ENCODE measurements at regions not wholly inside any gene's neighbourhood (a gene's known extent, or its start where the extent isn't known, plus 50 kb on each side); places are given as distances from the start of the nearest gene placed in this dataset.
"Not testable (repeated sequence)": the region's sequence is repeated elsewhere in the genome, so short reads cannot be mapped to it uniquely, and the experiment has no call there.

- DNase-seq, result no peak
Measured at GRCh38 chrX:63458981-63459380, 107.8 kb upstream of the SPIN4 start.

GRCh38 chrX:63453571-63453970 is 102.4 kb upstream of the SPIN4 start:
- DNase-seq, result no peak

GRCh38 chrX:63441717-63442116 is 90.6 kb upstream of the SPIN4 start:
- DNase-seq, result no peak

DNA sequence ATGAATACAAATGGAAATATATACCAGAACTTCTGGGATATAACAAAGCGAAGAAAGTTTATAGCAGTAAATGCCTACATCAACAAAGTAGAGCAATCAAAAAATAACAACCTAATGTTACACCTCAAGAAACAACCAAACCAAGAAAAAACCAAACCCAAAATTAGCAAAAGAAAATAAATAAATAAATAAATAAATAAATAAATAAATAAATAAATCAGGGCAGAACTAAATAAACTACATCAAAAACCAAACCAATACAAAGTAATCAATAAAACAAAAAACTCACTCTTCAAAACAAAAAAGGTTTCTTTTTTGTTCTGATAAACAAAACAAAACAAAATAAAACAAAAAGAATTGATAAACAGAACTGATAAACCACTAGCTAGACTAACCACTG is 88.4 kb upstream of the SPIN4 start:
- no peak for DNase-seq

- DNase-seq, result no peak
Measured at GRCh38 chrX:63436865-63437264, 85.7 kb upstream of the SPIN4 start.

DNA sequence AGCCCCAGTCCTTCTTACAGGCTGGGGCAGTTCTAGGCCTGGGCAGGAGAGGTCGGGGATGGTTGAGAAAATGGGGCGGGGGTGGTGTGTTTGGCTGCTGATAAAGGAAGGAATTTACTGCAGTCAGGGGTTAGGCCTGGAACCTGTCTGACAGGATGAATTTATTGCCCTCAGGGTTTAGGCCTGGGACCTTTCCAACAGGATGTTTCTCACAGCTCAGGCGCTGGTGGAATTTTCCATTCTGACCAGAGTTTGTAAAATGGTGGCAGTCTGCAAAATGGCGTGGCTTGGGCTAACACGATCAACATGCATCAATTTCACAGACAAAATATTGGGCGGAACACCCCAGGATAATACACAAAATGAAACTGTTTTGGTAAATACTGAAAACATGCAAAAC is 83.5 kb upstream of the SPIN4 start:
- no peak for DNase-seq

DNA sequence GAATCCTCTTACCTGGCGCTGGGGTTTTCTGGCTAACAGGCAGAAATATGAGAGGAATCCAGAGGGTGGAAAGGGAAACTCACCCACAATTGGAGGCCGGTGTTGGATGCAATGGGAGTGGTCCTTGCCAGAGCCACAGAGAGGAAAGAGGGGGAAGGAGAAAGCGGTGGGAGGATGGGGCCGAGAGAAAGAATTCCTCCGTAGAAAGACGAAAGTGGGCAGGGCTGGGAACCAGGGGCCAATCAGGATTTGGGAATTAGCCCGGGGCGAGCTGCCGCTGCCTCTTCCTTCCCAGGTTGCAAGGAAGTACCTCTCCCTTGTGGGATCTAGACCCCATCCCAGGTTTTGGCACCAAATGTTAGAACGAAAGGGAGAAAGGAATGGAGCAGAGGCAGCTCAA is 83.1 kb upstream of the SPIN4 start:
- no peak for DNase-seq

GRCh38 chrX:63430026-63430425 is 78.9 kb upstream of the SPIN4 start:
- no peak for DNase-seq

DNA sequence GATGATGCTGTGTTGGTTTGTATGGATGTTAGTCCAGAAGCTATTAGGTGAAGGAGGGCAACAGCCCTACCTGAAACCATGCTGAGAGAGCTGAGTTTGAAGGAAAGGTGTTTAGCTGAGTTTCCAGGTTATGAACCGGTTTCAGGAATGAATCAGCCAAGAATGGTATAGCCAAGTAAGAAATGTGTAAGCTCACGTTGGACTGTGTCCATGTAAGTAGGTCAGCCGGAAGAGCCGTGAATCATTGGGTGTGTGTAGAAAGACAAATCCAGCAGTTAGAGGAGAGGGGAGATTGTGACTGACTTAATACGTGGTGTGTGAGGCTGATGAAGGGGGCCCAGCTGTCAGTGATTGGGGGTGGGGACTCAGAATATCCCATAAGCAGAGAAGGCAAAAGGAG is 77.2 kb upstream of the SPIN4 start:
- no peak for DNase-seq

GRCh38 chrX:63426519-63426918 is 75.4 kb upstream of the SPIN4 start:
- no peak for DNase-seq

DNA sequence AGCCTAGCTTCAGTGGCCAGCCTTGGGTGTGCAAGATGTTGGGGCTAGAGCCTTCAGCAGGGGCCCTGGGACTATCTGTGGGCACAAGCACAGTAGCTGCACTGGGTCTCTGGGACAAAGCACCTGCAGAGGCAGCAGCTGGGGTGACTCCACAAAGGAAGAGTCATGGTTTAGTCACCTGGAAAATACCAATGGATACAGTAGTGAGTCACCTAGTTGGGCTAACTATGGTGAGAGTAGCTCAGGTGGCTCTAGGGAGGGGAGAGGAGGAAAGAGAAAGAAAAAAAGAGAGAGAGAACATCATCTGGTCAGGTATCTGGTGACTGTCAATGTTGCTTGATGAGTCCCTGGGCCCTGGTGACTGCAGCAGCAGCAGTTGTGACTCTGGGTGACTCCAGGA is 72.9 kb upstream of the SPIN4 start:
- DNase-seq, result no peak

- DNase-seq, result no peak
Measured at GRCh38 chrX:63421411-63421810, 70.3 kb upstream of the SPIN4 start.

- no peak for DNase-seq
Measured at GRCh38 chrX:63418211-63418610, 67.1 kb upstream of the SPIN4 start.

GRCh38 chrX:63417649-63418048 is 66.5 kb upstream of the SPIN4 start:
- DNase-seq, result no peak

GRCh38 chrX:63409934-63410333 is 58.8 kb upstream of the SPIN4 start:
- not testable (repeated sequence) for DNase-seq

- no peak for DNase-seq
Measured at GRCh38 chrX:63408050-63408449, 56.9 kb upstream of the SPIN4 start.

- no peak for DNase-seq
Measured at GRCh38 chrX:63404332-63404731, 53.2 kb upstream of the SPIN4 start.

- DNase-seq, result no peak
Measured at GRCh38 chrX:63402106-63402505, 51.0 kb upstream of the SPIN4 start.

All from NCI-H1048 (cell line).